ENCODE measurements at regions not wholly inside any gene's neighbourhood (a gene's known extent, or its start where the extent isn't known, plus 50 kb on each side); places are given as distances from the start of the nearest gene placed in this dataset.

DNA sequence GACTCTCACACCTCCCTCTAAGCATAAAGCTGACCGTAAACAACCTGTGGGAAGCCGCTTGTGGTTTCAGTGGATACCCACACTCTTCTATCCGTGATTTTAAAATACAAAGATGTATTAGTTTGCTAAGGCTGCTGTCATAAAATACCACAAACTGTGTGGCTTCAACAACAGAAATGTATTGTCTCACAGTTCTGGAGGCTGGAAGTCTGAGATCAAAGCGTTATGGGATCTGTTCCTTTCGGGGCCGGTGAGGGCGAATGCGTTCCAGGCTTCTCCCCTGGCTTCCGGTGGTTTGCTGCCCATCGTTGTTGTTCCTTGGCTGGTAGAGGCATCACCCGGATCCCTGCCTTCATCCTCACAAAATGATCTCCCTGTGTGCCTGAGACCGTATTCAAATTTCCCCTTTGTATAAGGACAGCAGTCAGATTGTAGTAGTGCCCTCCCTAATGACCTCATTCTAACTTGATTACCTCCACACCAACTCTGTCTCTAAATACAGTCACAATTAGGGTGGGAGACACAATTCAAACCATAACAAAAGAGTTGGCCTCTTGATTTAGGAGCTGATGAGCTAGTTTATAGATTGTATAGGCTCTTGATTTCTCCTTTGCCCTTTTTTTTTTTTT, 210.6 kb upstream of the SOX4 start:
- DNase-seq, result no peak

- no peak for DNase-seq
Observed at GRCh38 chr6:21383450-21384085, 210.0 kb upstream of the SOX4 start.

DNA sequence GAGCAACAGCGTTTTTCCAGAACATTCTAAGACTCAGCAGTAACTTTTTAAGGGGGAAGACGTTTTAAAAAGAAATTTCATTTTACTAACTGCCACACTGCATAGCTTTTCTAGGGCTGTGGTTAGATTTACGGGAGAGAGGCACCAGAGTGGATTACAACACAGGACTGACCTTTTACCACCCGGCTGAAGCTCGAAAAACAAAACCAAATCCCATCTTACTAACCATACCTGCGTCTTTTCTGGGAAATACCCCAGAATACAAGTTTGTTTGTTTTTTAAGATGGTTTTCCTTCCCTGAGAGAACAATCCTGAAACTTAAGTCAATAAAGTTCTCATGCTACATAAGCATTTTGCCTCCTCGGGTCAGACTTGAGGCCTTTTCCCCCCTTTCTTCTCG, 209.3 kb upstream of the SOX4 start:
- no peak for DNase-seq

DNA sequence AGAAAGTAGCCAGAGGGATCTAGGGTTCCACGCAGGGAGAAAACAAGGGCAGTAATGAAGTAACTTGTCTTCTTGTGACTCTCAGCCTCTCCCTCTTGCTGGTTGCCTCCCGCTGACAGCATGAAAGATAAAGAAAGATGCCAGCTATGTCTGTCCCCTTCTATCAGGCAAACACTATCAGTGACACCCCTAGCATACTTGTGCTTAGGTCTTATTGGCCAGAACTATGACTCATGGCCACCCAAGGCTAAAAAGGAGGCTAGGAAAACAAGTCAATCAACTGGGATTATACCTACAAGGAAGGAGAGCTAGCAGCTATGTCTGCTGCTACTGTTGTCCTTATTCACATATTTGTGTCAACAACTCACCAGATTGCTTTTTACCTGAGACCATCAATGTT, 206.8 kb upstream of the SOX4 start:
- no peak for DNase-seq

DNA sequence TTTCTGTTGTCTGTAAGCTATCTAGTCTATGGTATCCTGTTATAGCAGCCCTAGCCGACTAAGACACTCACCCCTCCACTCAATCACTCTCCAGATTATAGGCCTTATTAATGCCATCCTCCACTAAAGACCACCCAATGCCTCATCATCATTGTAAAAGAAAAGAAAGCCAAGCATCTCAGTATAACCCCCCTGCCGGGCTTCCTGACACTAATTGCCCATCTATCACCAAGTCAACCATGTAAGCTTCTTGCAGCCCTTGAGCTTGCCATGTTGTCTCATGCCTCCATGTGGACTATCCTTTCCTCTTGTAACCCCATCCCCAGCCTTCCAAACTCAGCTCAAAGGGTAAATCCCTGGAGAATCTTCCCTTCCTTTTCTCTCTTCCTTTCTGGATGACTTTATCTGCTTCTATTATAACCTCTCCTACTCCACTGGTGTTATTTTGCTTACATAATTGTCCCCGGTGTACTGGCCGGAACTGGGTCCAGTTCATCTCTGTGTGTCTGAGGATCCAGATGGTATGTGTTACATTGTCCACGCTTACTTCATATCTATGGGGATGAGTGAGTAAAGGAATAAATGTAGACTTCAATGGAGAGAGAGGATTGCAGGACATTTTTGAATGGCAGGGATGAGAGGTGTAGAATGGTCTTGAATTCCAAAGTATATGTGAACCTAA, 202.9 kb upstream of the SOX4 start:
- DNase-seq, result no peak

- no peak for DNase-seq
Observed at GRCh38 chr6:21392177-21392576, 201.4 kb upstream of the SOX4 start.

DNA sequence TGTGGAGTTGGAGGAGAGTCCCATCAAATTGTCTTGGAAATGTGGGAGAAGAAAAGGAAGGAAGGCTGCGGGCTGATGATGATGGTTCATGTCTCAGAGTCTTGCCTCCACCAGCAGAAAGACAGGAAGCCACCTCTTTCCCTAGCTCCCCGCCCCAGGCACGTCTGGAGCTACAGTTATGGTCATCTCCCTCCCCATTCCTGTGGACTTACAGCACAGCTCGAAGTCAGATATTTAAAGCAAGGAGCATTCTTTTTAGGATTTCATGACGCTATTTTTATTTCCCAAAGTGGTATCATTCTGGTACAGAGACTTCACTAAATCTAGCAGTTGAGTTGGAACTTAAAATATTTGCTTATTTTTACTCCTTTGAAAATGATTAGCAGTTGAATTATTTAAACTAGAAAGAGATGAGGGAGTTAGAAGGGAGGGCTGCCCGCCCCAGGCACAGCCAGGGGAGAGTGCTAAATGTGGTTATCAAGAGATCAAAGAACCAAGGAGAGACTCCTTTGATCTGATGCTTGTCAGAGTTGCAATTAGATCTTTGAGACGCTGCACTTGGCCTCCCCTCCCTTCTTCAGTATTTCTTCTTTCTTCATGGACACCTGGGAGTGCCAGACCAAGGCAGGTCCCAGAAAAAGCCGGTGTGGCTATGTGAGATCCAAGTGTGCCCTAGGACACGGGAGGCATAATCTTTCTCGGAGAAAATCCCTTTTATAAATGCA, 199.9 kb upstream of the SOX4 start:
- no peak for DNase-seq

DNA sequence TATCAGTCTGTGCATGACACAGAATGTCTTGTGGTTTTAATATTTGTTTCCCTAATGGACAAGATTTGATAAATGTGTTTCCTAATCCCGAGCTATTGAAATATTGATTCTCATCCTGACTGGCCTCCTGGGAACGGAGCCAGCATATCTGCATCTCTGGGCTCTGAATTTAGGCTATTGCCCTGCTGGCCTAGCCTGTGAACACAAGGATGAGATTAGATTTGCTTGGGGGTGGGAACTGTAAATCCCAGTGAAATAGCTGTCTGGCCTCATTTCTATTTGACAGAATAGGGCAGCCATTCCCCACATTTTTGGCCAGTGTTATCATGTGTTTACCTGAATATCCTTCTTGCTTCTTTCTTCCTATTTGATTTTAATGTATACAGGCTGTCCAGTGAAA, 198.4 kb upstream of the SOX4 start:
- no peak for DNase-seq

DNA sequence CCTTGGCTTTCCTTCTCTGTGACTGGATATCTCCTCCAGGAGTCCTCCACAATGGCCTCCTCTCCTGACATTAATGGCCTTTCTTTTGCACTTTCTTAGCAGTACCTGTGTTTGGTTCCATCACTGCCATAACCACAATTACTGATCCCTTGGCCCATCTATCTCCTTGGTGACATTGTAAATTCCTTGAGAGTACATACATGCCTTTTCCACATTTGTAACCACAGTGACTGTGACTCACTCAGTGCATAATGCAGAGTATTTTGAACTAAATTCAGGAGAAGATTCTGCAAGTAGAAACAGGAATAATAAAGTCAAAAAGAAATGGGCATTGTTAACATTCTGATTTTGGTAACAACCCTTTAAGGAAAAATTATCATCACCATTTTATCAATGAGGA, 197.2 kb upstream of the SOX4 start:
- no peak for DNase-seq

- no peak for DNase-seq
Observed at GRCh38 chr6:21398741-21399325, 194.7 kb upstream of the SOX4 start.

GRCh38 chr6:21402368-21402767, 191.2 kb upstream of the SOX4 start:
- DNase-seq, result no peak

GRCh38 chr6:21404577-21404976, 189.0 kb upstream of the SOX4 start:
- DNase-seq, result no peak

GRCh38 chr6:21406316-21406715, 187.2 kb upstream of the SOX4 start:
- DNase-seq, result no peak

GRCh38 chr6:21409231-21409630, 184.3 kb upstream of the SOX4 start:
- DNase-seq, result no peak

DNA sequence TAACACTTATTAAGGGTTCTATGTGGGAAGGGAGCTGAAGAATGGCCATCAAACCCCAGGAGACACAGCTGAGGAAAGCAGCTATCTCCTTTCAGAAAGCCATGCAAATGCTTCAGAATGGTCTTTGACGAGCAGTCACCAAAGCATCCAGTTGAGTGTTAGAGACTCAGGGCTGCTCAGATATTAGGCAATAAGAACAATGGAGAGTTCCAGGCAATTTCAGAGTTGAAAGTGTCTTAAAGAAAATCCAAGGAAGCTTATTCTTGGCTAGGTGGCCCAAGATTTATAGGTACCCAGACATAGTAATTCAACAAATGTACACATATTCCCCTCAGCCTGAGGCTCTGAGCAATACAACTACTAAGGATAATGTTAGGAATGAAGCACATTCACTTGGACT, 180.1 kb upstream of the SOX4 start:
- DNase-seq, result no peak

DNA sequence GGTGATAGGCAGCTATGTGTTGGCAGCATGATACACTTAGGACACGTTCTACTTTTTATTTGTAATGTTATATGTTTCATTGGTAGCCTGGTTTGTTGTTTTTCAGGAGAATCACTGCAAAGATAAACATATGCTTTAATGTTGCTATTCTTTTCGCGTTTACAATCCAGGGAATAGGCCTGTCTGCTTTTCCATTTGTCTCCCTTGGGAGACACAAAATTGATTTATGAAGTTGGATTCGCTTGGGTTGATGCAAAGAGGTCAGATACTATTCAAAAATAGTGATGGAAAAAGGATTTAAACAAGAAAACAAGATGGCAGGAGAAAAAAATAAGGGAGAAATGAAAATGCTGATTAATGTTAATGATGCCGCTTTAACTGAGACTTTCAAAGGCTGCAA, 179.5 kb upstream of the SOX4 start:
- no peak for DNase-seq

GRCh38 chr6:21420146-21420878, 173.2 kb upstream of the SOX4 start:
- DNase-seq, result no peak

DNA sequence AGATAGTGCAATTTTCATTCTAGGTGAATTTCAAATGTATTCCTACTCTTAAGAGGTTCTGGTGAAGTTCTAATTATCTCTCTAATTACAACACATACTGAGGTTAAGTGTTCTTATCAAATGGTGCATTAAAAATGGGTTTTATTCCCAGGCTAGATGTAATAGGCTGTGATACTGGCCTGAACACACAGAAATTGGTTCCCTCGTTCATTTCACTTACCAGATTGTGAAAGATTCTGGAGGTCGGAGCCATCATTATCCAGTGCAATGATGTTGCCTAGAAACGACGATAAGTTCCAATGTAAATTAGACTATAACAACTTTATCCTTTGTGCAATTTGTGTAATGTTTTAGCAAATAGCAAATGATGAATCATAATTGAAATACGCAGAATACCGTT, 172.6 kb upstream of the SOX4 start:
- no peak for DNase-seq

- no peak for DNase-seq
Observed at GRCh38 chr6:21423106-21423854, 170.3 kb upstream of the SOX4 start.

- no peak for DNase-seq
Observed at GRCh38 chr6:21426841-21427490, 166.6 kb upstream of the SOX4 start.

GRCh38 chr6:21429291-21429690, 164.3 kb upstream of the SOX4 start:
- DNase-seq, result no peak

GRCh38 chr6:21431526-21431925, 162.0 kb upstream of the SOX4 start:
- DNase-seq, result no peak
